CD14-positive monocyte (primary cell): ENCODE measurements at regions not wholly inside any gene's neighbourhood (a gene's known extent, or its start where the extent isn't known, plus 50 kb on each side); places are given as distances from the start of the nearest gene placed in this dataset.

Experiments
- DNase-seq, 3 donors: peaks; one replicate each; pipeline ENCODE4 v3.0.0-alpha.2; 2011 to 2022
- H2AFZ ChIP-seq: 2 replicates; pipeline ENCODE4 v1.6.0; 2012; ENCODE audit warnings: mild to moderate bottlenecking, low read depth, low read length, inconsistent platforms; ENCODE audit not compliant: insufficient read depth, poor library complexity, severe bottlenecking
- H3K27ac ChIP-seq, 2 donors: 1 replicate in 1 of 2; 2 replicates in 1 of 2; pipeline ENCODE4 v1.5.1; 2012 to 2013; ENCODE audit warnings: low read length in 2 of 2, control low read depth in 1 of 2, inconsistent platforms in 1 of 2, low read depth in 1 of 2, mild to moderate bottlenecking in 1 of 2
- H3K27me3 ChIP-seq, 2 donors: one replicate each; pipeline versions ENCODE4 v1.6.0 to v1.6.1; 2011 to 2013; ENCODE audit warnings: low read length in 2 of 2; ENCODE audit not compliant: control insufficient read depth in 2 of 2, insufficient read depth in 2 of 2
- H3K36me3 ChIP-seq, 2 donors: replicated peaks in 1 of 2; 1 replicate in 1 of 2; 2 replicates in 1 of 2; pipeline versions ENCODE4 v1.5.1 to v1.6.1; 2012 to 2013; ENCODE audit warnings: low read length in 2 of 2, control low read depth in 1 of 2, inconsistent platforms in 1 of 2, mild to moderate bottlenecking in 1 of 2; ENCODE audit not compliant: insufficient read depth in 2 of 2, control insufficient read depth in 1 of 2
- H3K4me1 ChIP-seq, 2 donors: 1 replicate in 1 of 2; 2 replicates in 1 of 2; pipeline versions ENCODE4 v1.5.1 to v1.6.1; 2012 to 2013; ENCODE audit warnings: low read length in 2 of 2, control low read depth in 1 of 2, inconsistent platforms in 1 of 2, mild to moderate bottlenecking in 1 of 2, moderate library complexity in 1 of 2; ENCODE audit not compliant: insufficient read depth in 2 of 2, control insufficient read depth in 1 of 2
- H3K4me2 ChIP-seq: replicated peaks from 2 replicates; pipeline ENCODE3; 2012; ENCODE audit warnings: low read length, moderate library complexity, mild to moderate bottlenecking; ENCODE audit not compliant: poor library complexity, severe bottlenecking; ENCODE audit errors: extremely low read depth
- H3K4me3 ChIP-seq, 3 experiments: fragments of 200-600 bp in 1 of 3; sonication (generic) in 1 of 3; replicated peaks in 1 of 3; 1 replicate in 2 of 3; 2 replicates in 1 of 3; pipeline ENCODE4 v1.5.1; 2011 to 2013; ENCODE audit warnings: low read length in 3 of 3, mild to moderate bottlenecking in 3 of 3, control low read depth in 2 of 3, low read depth in 2 of 3, inconsistent platforms in 1 of 3, moderate library complexity in 1 of 3
- H3K79me2 ChIP-seq: 2 replicates; pipeline ENCODE4 v1.6.0; 2012; ENCODE audit warnings: mild to moderate bottlenecking, control low read depth, inconsistent platforms, low read length, moderate library complexity; ENCODE audit not compliant: insufficient read depth
- H3K9ac ChIP-seq: 2 replicates; pipeline ENCODE4 v1.6.0; 2017; ENCODE audit warnings: low read length, mild to moderate bottlenecking; ENCODE audit not compliant: insufficient read depth, poor library complexity, severe bottlenecking
- H3K9me3 ChIP-seq, 2 donors: replicated peaks in 1 of 2; 1 replicate in 1 of 2; 2 replicates in 1 of 2; pipeline versions ENCODE4 v1.5.1 to v1.6.1; 2012 to 2013; ENCODE audit warnings: low read length in 2 of 2, control low read depth in 1 of 2; ENCODE audit not compliant: control insufficient read depth in 1 of 2, insufficient read depth in 1 of 2
- H4K20me1 ChIP-seq: 2 replicates; pipeline ENCODE4 v1.6.0; 2012; ENCODE audit warnings: mild to moderate bottlenecking, low read length, control low read depth, moderate library complexity; ENCODE audit not compliant: insufficient read depth
- H3K27ac Mint-ChIP-seq, 7 donors: one replicate each; pipeline ENCODE4 v1.8.0; 2020; ENCODE audit warnings: mild to moderate bottlenecking in 7 of 7, mixed read lengths in 7 of 7, moderate library complexity in 6 of 7, inconsistent platforms in 2 of 7
- H3K27me3 Mint-ChIP-seq, 3 donors: one replicate each; pipeline ENCODE4 v1.8.0; 2021 to 2022; ENCODE audit warnings: low read depth in 3 of 3, mild to moderate bottlenecking in 3 of 3, mixed read lengths in 3 of 3, moderate library complexity in 3 of 3, inconsistent platforms in 1 of 3
- H3K36me3 Mint-ChIP-seq, 2 donors: one replicate each; pipeline ENCODE4 v1.8.0; 2020; ENCODE audit warnings: mixed read lengths in 2 of 2, inconsistent platforms in 1 of 2, mild to moderate bottlenecking in 1 of 2
- H3K4me1 Mint-ChIP-seq: one replicate; pipeline ENCODE4 v1.8.0; 2020; ENCODE audit warnings: mild to moderate bottlenecking, mixed read lengths
- H3K4me3 Mint-ChIP-seq, 2 donors: one replicate each; pipeline ENCODE4 v1.8.0; 2020; ENCODE audit warnings: mild to moderate bottlenecking in 2 of 2, mixed read lengths in 2 of 2, moderate library complexity in 1 of 2
- H3K9me3 Mint-ChIP-seq, 7 donors: one replicate each; pipeline ENCODE4 v1.8.0; 2020 to 2022; ENCODE audit warnings: mixed read lengths in 7 of 7, mild to moderate bottlenecking in 6 of 7, moderate library complexity in 6 of 7, inconsistent platforms in 2 of 7
- WGBS: methylation state at CpG from one replicate; pipeline ENCODE4 v1.1.5; 2013; ENCODE audit warnings: missing lambda C conversion rate; ENCODE audit not compliant: insufficient coverage; 5-methylcytosine and 5-hydroxymethylcytosine counted together
- intact Hi-C, 2 donors: fragments of 100-400 bp; cut with micrococcal nuclease; formaldehyde crosslinking; loops; one replicate each; pipeline versions ENCODE4 v1.15.0 to v1.15.1; 2023
- TF ChIP-seq, protein P1 (sequence below): fragments of 200-600 bp; IDR thresholded peaks from one replicate; pipeline ENCODE4 v1.8.0; 2022; ENCODE audit warnings: antibody characterized with exemption, mild to moderate bottlenecking

- Histone ChIP-seq H3K79me2 (no peaks in the 10 kb centered on the region), H3K36me3 (no peaks in the 10 kb centered on the region), H3K9me3 (no peaks in the 10 kb centered on the region), H3K9ac (no peak overlapping the region), H3K27me3 (no peaks in the 10 kb centered on the region), H3K4me3 (no peak overlapping the region), H3K4me2 (no peak overlapping the region), H2AFZ (no peak overlapping the region), H3K27ac (no peak overlapping the region), H4K20me1 (no peaks in the 10 kb centered on the region), H3K4me1 (peaks cover 29 to 40% of the 10 kb centered on the region in 2 donors)
- no peaks in the 10 kb centered on the region for H3K36me3 Mint-ChIP-seq
- WGBS = 86% methylated on average over 2 of the region's 3 CpGs
- intact Hi-C loops = no loop called here
- H3K27me3 Mint-ChIP-seq = peaks cover 0 to 3% (median 0%) of the 10 kb centered on the region in 3 donors
- no peak overlapping the region for H3K27ac Mint-ChIP-seq
- no peak for DNase-seq
- H3K4me1 Mint-ChIP-seq = peaks cover 50% of the 10 kb centered on the region
- no peak overlapping the region for H3K4me3 Mint-ChIP-seq
- TF ChIP-seq, protein P1, sequence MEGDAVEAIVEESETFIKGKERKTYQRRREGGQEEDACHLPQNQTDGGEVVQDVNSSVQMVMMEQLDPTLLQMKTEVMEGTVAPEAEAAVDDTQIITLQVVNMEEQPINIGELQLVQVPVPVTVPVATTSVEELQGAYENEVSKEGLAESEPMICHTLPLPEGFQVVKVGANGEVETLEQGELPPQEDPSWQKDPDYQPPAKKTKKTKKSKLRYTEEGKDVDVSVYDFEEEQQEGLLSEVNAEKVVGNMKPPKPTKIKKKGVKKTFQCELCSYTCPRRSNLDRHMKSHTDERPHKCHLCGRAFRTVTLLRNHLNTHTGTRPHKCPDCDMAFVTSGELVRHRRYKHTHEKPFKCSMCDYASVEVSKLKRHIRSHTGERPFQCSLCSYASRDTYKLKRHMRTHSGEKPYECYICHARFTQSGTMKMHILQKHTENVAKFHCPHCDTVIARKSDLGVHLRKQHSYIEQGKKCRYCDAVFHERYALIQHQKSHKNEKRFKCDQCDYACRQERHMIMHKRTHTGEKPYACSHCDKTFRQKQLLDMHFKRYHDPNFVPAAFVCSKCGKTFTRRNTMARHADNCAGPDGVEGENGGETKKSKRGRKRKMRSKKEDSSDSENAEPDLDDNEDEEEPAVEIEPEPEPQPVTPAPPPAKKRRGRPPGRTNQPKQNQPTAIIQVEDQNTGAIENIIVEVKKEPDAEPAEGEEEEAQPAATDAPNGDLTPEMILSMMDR = no peak
- peaks cover 0 to 6% (median 0%) of the 10 kb centered on the region in 7 donors for H3K9me3 Mint-ChIP-seq
Observed at GRCh38 chr1:224541072-224541790, 74.9 kb upstream of the CNIH3 start.

DNA sequence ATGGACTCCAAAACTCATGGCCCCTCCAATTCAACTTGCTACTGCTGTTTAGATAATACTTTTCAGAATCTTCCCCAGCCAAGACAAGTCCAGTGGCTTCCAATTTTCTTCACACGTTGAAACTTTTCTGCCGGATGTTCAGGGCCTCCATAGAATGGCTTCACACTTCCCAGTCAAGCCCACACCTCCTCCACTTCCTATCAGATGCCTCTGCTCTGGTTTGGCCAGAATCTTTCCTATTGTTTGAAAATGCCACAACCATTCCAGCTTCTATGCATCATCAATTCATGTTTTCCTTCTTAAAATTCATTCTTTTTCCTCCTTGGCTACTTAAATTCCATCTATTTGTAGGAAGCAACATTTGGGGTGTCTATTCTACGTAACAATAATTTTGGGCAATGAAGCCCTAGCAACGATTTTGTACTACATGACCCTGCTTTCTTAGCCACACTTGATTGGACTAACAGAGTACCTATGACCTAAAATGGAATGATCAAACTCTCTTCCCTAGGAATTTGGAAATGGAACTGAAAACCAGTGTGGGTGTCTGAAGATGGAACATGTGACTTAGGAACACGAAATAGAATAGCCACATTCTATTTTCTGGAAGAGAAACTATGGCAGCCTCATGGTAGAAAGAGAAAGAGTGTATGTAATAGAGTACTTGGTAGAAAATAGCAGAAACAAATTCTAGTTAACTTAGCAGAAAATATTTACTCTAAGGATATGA lies 74.1 kb upstream of the CNIH3 start:
- Histone ChIP-seq H3K9me3 (no peaks in the 10 kb centered on the region), H3K4me1 (peaks cover 29 to 40% of the 10 kb centered on the region in 2 donors), H3K27me3 (no peaks in the 10 kb centered on the region), H3K4me3 (no peak overlapping the region), H2AFZ (no peak overlapping the region), H3K9ac (no peak overlapping the region), H3K27ac (no peak overlapping the region), H3K79me2 (no peaks in the 10 kb centered on the region), H3K4me2 (no peak overlapping the region), H4K20me1 (no peaks in the 10 kb centered on the region), H3K36me3 (no peaks in the 10 kb centered on the region)
- Mint-ChIP-seq H3K36me3 (no peaks in the 10 kb centered on the region), H3K4me3 (no peak overlapping the region), H3K4me1 (peaks cover 50% of the 10 kb centered on the region), H3K27me3 (peaks cover 0 to 2% (median 0%) of the 10 kb centered on the region in 3 donors), H3K27ac (peak overlapping the region in 5 of 7 donors; percentile 43 to 86 (median 73)), H3K9me3 (peaks cover 0 to 6% (median 0%) of the 10 kb centered on the region in 7 donors)
- 80% methylated on average over 3 of the region's 5 CpGs for WGBS
- intact Hi-C loops = no loop called here
- DNase-seq = no peak
- TF ChIP-seq, protein P1 = no peak
